Retina (tissue), 1 donor: ENCODE measurements at regions not wholly inside any gene's neighbourhood (a gene's known extent, or its start where the extent isn't known, plus 50 kb on each side); places are given as distances from the start of the nearest gene placed in this dataset.

Experiments used
- DNase-seq: peaks from one replicate; pipeline ENCODE4 v3.0.0-alpha.2; 2016

- DNase-seq, result no peak
Measured at GRCh38 chr2:42913280-42913878, 121.0 kb upstream of the HAAO start.

- DNase-seq, result no peak
Measured at GRCh38 chr2:42910645-42911405, 118.4 kb upstream of the HAAO start.

GRCh38 chr2:42909966-42910365 is 117.6 kb upstream of the HAAO start:
- no peak for DNase-seq

- DNase-seq, result no peak
Measured at GRCh38 chr2:42908518-42909200, 116.3 kb upstream of the HAAO start.

GRCh38 chr2:42907835-42908234 is 115.5 kb upstream of the HAAO start:
- DNase-seq, result no peak

- peak; percentile 90 for DNase-seq
Measured at GRCh38 chr2:42906557-42907411, 114.4 kb upstream of the HAAO start.

- no peak for DNase-seq
Measured at GRCh38 chr2:42906111-42906556, 113.8 kb upstream of the HAAO start.

GRCh38 chr2:42905341-42906110 is 113.1 kb upstream of the HAAO start:
- peak; percentile 54 for DNase-seq

GRCh38 chr2:42904576-42904876 is 112.1 kb upstream of the HAAO start:
- no peak for DNase-seq

- DNase-seq, result peak; percentile 83
Measured at GRCh38 chr2:42903821-42904575, 111.6 kb upstream of the HAAO start.

- no peak for DNase-seq
Measured at GRCh38 chr2:42902939-42903709, 110.7 kb upstream of the HAAO start.

GRCh38 chr2:42901076-42901640 is 108.8 kb upstream of the HAAO start:
- DNase-seq, result no peak

- no peak for DNase-seq
Measured at GRCh38 chr2:42900289-42900891, 108.0 kb upstream of the HAAO start.

GRCh38 chr2:42897358-42897757 is 105.0 kb upstream of the HAAO start:
- DNase-seq, result no peak

- peak; percentile 92 for DNase-seq
Measured at GRCh38 chr2:42895791-42896135, 103.4 kb upstream of the HAAO start.

GRCh38 chr2:42895134-42895790 is 102.9 kb upstream of the HAAO start:
- DNase-seq, result no peak

- DNase-seq, result no peak
Measured at GRCh38 chr2:42893047-42893758, 100.8 kb upstream of the HAAO start.

GRCh38 chr2:42890791-42891355 is 98.5 kb upstream of the HAAO start:
- DNase-seq, result no peak
